K562 (cell line): ENCODE measurements at regions not wholly inside any gene's neighbourhood (a gene's known extent, or its start where the extent isn't known, plus 50 kb on each side); places are given as distances from the start of the nearest gene placed in this dataset.

Source experiments
- ATAC-seq: fragments of 200-7000 bp; cut with Tn5 transposase; 3 replicates; pipeline ENCODE4 v1.9.1; 2020; ENCODE audit warnings: moderate library complexity
- BruUV-seq: library from RNA; stranded (reverse); fragments of 400-500 nt; replicated peaks from 2 replicates; lab custom pipeline; 2021; lab: Mats Ljungman, UMichigan
- CTCF ChIA-PET: fragments of 300-600 bp; formaldehyde crosslinking; extraction: SDS; loops from one replicate; lab custom pipeline; 2021; ENCODE audit warnings: low intra/inter-chr PET ratio; lab: Yijun Ruan, JAX
- POLR2A ChIA-PET: fragments of 300-600, 350-650 bp; sonication (Branson Sonifier 250); formaldehyde crosslinking; extraction: SDS; loops from one replicate; lab custom pipeline; 2021; ENCODE audit warnings: antibody characterized with exemption, inconsistent platforms; lab: Yijun Ruan, JAX
- DNase-seq, 4 experiments: peaks; one replicate each; pipeline versions ENCODE4 v3.0.0 to v3.0.0-alpha.2; 2011 to 2018; ENCODE audit warnings: low spot score in 3 of 4, mixed read lengths in 3 of 4; ENCODE audit errors: extremely low read depth in 1 of 4
- FAIRE-seq: peaks from 2 replicates; lab custom pipeline; 2011; peaks lifted over from hg19 to GRCh38; lab: Jason Lieb, UNC
- H2AFZ ChIP-seq: 2 replicates; pipeline ENCODE4 v1.6.0; 2011; ENCODE audit warnings: low read depth, low read length, control low read depth, inconsistent platforms
- H3K27ac ChIP-seq: fragments of 200-600 bp; 3 replicates; pipeline ENCODE4 v1.8.0; 2011; ENCODE audit warnings: low read depth, mild to moderate bottlenecking, control low read depth, inconsistent platforms, low read length, moderate library complexity, mixed read lengths; ENCODE audit errors: extremely low read depth
- H3K27me3 ChIP-seq, 2 experiments: fragments of 300-600 bp in 1 of 2; 2 replicates in 1 of 2; 3 replicates in 1 of 2; pipeline versions ENCODE4 v1.6.0 to v1.8.0; 2011; ENCODE audit warnings: inconsistent platforms in 2 of 2, low read length in 2 of 2, mild to moderate bottlenecking in 1 of 2, mixed read lengths in 1 of 2, moderate library complexity in 1 of 2; ENCODE audit not compliant: control insufficient read depth in 2 of 2, insufficient read depth in 2 of 2
- H3K36me3 ChIP-seq: fragments of 300-600 bp; 3 replicates; pipeline ENCODE4 v1.8.0; 2011; ENCODE audit warnings: mild to moderate bottlenecking, low read length, inconsistent platforms; ENCODE audit not compliant: control insufficient read depth, insufficient read depth
- H3K4me1 ChIP-seq, 2 experiments: fragments of 200-600 bp in 1 of 2; replicated peaks in 1 of 2; 2 replicates in 1 of 2; 3 replicates in 1 of 2; pipeline versions ENCODE4 v1.5.1 to v1.8.0; 2011; ENCODE audit warnings: inconsistent platforms in 2 of 2, low read length in 2 of 2, mild to moderate bottlenecking in 1 of 2, mixed read lengths in 1 of 2, moderate library complexity in 1 of 2; ENCODE audit not compliant: control insufficient read depth in 2 of 2, insufficient read depth in 2 of 2
- H3K4me2 ChIP-seq: 2 replicates; pipeline ENCODE4 v1.6.1; 2011; ENCODE audit warnings: low read length, control low read depth, inconsistent platforms, mixed read lengths; ENCODE audit not compliant: insufficient read depth
- H3K4me3 ChIP-seq: fragments of 200-600 bp; sonication (generic), shearing (Covaris generic); 2 replicates; pipeline ENCODE4 v1.5.1; 2016; ENCODE audit warnings: control low read depth, inconsistent platforms
- H3K79me2 ChIP-seq: fragments of 200-600 bp; 3 replicates; pipeline ENCODE4 v1.8.0; 2011; ENCODE audit warnings: low read length, inconsistent platforms; ENCODE audit not compliant: control insufficient read depth, insufficient read depth
- H3K9ac ChIP-seq, 2 experiments: 2 replicates each; pipeline versions ENCODE4 v1.6.0 to v1.6.1; 2011; ENCODE audit warnings: low read depth in 2 of 2, low read length in 2 of 2, control low read depth in 1 of 2, inconsistent platforms in 1 of 2, mild to moderate bottlenecking in 1 of 2, mixed read lengths in 1 of 2; ENCODE audit not compliant: insufficient read depth in 1 of 2
- H3K9me1 ChIP-seq: one replicate; pipeline ENCODE4 v1.6.0; 2011; ENCODE audit warnings: inconsistent platforms, mild to moderate bottlenecking, low read length, moderate library complexity; ENCODE audit not compliant: control insufficient read depth, insufficient read depth
- H3K9me3 ChIP-seq: replicated peaks from 2 replicates; pipeline ENCODE4 v1.5.1; 2011; ENCODE audit warnings: low read depth, low read length, inconsistent platforms; ENCODE audit not compliant: control insufficient read depth, insufficient read depth
- H4K20me1 ChIP-seq: replicated peaks from 2 replicates; pipeline ENCODE4 v1.6.1; 2011; ENCODE audit warnings: low read length, inconsistent platforms, mixed read lengths; ENCODE audit not compliant: control insufficient read depth, insufficient read depth
- CBFB ChIP-seq: sonication (generic); formaldehyde crosslinking; IDR thresholded peaks from 2 replicates; pipeline ENCODE4 v1.4.0; 2020; ENCODE audit warnings: mild to moderate bottlenecking, missing genetic modification reagents
- CBX1 ChIP-seq: sonication (generic); IDR thresholded peaks from 2 replicates; pipeline ENCODE4 v1.6.1; 2016; ENCODE audit warnings: antibody characterized with exemption, low read depth, mild to moderate bottlenecking
- CHD1 ChIP-seq: fragments of 200-600 bp; sonication (generic); IDR thresholded peaks from one replicate; pipeline ENCODE4 v1.6.1; 2012; ENCODE audit warnings: mild to moderate bottlenecking, moderate library complexity, low read length, inconsistent platforms
- ELF2 ChIP-seq: fragments of 250-450 bp; sonication (Bioruptor Pico); IDR thresholded peaks from 2 replicates; pipeline ENCODE4 v1.5.0; 2021; ENCODE audit warnings: mild to moderate bottlenecking
- JUND ChIP-seq, 2 experiments: IDR thresholded peaks; 2 replicates in 1 of 2; 3 replicates in 1 of 2; pipeline ENCODE4 v1.6.1; 2011; ENCODE audit warnings: borderline replicate concordance in 2 of 2, low read depth in 2 of 2, low read length in 2 of 2, improper control_type of control experiment in 1 of 2, missing biosample characterization in 1 of 2, missing genetic modification characterization in 1 of 2, missing genetic modification reagents in 1 of 2
- KDM5B ChIP-seq: fragments of 200-600 bp; sonication (generic); IDR thresholded peaks from 2 replicates; pipeline ENCODE4 v1.6.1; 2012; ENCODE audit warnings: low read depth, mild to moderate bottlenecking, moderate library complexity, low read length, control low read depth, inconsistent platforms; ENCODE audit not compliant: insufficient replicate concordance
- MXI1 ChIP-seq: IDR thresholded peaks from 2 replicates; pipeline ENCODE4 v1.6.1; 2011; ENCODE audit warnings: low read depth, mild to moderate bottlenecking, improper control_type of control experiment, low read length
- NR1H2 ChIP-seq: sonication (generic); formaldehyde crosslinking; IDR thresholded peaks from 2 replicates; pipeline ENCODE4 v1.4.0; 2020; ENCODE audit warnings: mild to moderate bottlenecking, missing genetic modification reagents
- PCBP1 ChIP-seq: fragments of 200-400 bp; formaldehyde crosslinking; IDR thresholded peaks from 2 replicates; pipeline ENCODE4 v1.6.1; 2018; ENCODE audit warnings: mild to moderate bottlenecking, low read depth, low read length; ENCODE audit not compliant: poor library complexity, severe bottlenecking
- PYGO2 ChIP-seq: fragments of 450-650 bp; IDR thresholded peaks from 2 replicates; pipeline ENCODE4 v1.6.1; 2016; ENCODE audit warnings: mild to moderate bottlenecking, missing genetic modification characterization, moderate library complexity, missing compliant biosample characterization
- STAG1 ChIP-seq: sonication (generic); formaldehyde crosslinking; IDR thresholded peaks from 2 replicates; pipeline ENCODE4 v1.5.0; 2020; ENCODE audit warnings: missing genetic modification reagents, borderline replicate concordance
- TBL1XR1 ChIP-seq, 2 experiments: IDR thresholded peaks; 2 replicates each; pipeline ENCODE4 v1.6.1; 2012; ENCODE audit warnings: improper control_type of control experiment in 2 of 2, low read length in 2 of 2, mild to moderate bottlenecking in 1 of 2
- ZBTB5 ChIP-seq: fragments of 450-650 bp; IDR thresholded peaks from 2 replicates; pipeline ENCODE4 v1.6.1; 2017; ENCODE audit warnings: antibody characterized with exemption
- ZNF77 ChIP-seq: fragments of 250-450 bp; sonication (Bioruptor Pico); IDR thresholded peaks from 2 replicates; pipeline ENCODE4 v1.5.0; 2020
- WGBS: fragments of 100-300 bp; shearing (Covaris generic); methylation state at CpG from one replicate; pipeline ENCODE4 v1.1.6; 2016; ENCODE audit warnings: low coverage, mixed read lengths; ENCODE audit not compliant: insufficient coverage; ENCODE audit errors: missing lambda C conversion rate; 5-methylcytosine and 5-hydroxymethylcytosine counted together
- in situ Hi-C: fragments of 300-500 bp; cut with MboI; formaldehyde crosslinking; loops from 4 replicates; pipeline ENCODE4 v1.15.0; 2018; ENCODE audit warnings: inconsistent platforms, mixed read lengths
- intact Hi-C: fragments of 100-400 bp; cut with micrococcal nuclease; formaldehyde crosslinking; loops from 2 replicates; pipeline ENCODE4 v1.14.2; 2022

GRCh38 chr1:221457685-221458446, 284.0 kb downstream of the DUSP10 start:
- in situ Hi-C loops, result no loop called here
- H3K27ac ChIP-seq, result no peak overlapping the region
- intact Hi-C loops, result no loop called here
- no peak overlapping the region for H3K9ac ChIP-seq
- H3K4me2 ChIP-seq, result no peak overlapping the region
- no peaks in the 10 kb centered on the region for H3K9me3 ChIP-seq
- no peaks in the 10 kb centered on the region for H3K79me2 ChIP-seq
- H4K20me1 ChIP-seq, result no peaks in the 10 kb centered on the region
- no peak for TF ChIP-seq CBFB
- no peak for TF ChIP-seq MXI1
- no peak for TF ChIP-seq PYGO2 (tag)
- no peak for TF ChIP-seq CHD1
- TF ChIP-seq STAG1 (CRISPR knock-in tag), result no peak
- no peak for TF ChIP-seq ZBTB5
- TF ChIP-seq TBL1XR1 (IDR thresholded peaks at IDR 0.05; ENCODE audit: low read length in 2 of 2), result no peak
- no peak for TF ChIP-seq ZNF77 (CRISPR knock-in tag)
- TF ChIP-seq KDM5B, result no peak
- TF ChIP-seq JUND (IDR thresholded peaks at IDR 0.05; ENCODE audit: borderline replicate concordance, low read depth, low read length), result no peak
- no peak for TF ChIP-seq JUND (tag; IDR thresholded peaks at IDR 0.05; ENCODE audit: borderline replicate concordance, low read depth, low read length)
- no peak for TF ChIP-seq ELF2
- no peak for TF ChIP-seq CBX1
- TF ChIP-seq NR1H2 (CRISPR knock-in tag), result no peak
- no peak for TF ChIP-seq PCBP1
- no peak overlapping the region for H2AFZ ChIP-seq
- no peaks in the 10 kb centered on the region for H3K27me3 ChIP-seq
- H3K36me3 ChIP-seq, result no peaks in the 10 kb centered on the region
- H3K9me1 ChIP-seq, result no peaks in the 10 kb centered on the region
- DNase-seq (no peak), FAIRE-seq (no peak), ATAC-seq (no peak)
- WGBS, result 2% methylated on average over 7 of the region's 7 CpGs
- H3K4me1 ChIP-seq, result no peaks in the 10 kb centered on the region
- H3K4me3 ChIP-seq, result no peak overlapping the region
- ChIA-PET CTCF (no interaction called here), POLR2A (no interaction called here)
- BruUV-seq, result no TSS peak
